ENCODE measurements at regions not wholly inside any gene's neighbourhood (a gene's known extent, or its start where the extent isn't known, plus 50 kb on each side); places are given as distances from the start of the nearest gene placed in this dataset.

DNA sequence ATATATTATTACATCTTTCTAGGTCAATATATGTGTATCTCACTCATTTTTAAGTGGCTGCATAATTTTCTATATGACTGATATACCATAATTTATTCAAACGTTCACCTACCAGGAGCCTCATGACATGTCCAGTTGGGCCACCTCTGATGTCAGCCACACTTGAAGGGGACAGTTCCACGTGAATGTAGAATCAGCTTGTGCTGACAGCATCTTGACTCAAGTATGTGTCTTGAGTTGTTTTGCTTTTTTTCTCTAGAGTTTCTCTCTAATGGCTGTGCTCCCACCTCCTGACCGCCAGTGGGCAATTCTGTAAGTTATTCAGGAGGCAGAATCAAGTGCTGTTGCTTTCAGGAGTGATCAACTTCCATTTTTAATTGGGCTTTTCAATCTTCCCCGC is 237.9 kb downstream of the NFKBIZ start:
- no peak for DNase-seq

DNA sequence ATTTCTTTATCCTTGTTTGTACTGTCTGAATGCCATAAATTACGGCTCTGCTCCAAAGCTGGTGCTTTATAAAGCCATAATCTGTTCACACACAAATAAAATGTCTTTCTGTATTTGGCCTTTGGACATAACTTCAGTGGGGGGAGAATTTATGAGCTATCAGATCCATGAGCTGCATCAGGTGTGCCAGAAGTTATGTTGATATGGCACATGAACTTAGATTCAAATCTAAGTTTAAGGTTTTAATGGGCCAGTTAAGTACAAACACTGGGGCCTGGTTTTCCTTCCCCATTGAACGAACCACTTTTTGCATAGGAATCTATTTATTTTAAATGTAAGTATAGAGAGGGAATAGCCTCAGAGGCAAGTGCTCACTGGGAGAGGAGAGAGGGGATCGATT is 239.9 kb downstream of the NFKBIZ start:
- DNase-seq, result no peak

DNA sequence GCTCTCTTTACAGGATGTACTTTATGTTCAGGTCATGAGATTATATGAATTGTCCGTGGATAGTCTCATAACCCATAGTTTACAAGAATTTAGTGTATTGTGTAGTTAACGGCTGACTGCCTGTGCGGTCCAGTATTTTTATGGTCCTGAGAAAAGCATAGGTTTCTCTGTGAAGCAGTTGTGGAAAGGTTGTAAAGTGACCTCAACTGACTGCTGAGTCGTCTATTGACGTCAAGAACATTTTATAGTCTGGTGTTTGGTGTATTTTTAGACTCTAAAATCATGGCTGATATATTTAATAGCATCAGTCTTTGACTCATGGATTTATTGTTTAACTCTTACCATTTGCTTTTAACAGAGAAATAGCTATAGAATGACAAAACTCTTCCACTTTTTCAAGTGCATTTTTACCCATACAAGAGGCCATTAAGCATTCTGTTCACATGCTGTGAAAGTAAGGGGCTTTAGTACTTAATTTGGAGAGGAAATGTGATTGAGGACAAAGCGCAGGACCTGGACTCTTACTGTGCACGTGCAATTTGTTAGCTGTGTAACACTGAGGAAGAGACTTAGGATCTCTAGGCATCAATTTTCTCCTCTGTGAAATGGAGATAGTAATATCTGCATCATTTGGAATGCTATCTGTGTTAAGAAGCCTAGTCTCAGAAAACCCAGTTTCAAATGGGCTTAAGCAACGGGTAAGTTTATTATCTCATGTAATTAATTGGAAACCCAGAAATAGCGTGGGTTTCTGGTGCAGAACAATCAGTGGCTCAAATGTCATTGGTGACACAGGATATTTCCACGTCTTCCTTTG is 240.8 kb downstream of the NFKBIZ start:
- DNase-seq, result no peak

DNA sequence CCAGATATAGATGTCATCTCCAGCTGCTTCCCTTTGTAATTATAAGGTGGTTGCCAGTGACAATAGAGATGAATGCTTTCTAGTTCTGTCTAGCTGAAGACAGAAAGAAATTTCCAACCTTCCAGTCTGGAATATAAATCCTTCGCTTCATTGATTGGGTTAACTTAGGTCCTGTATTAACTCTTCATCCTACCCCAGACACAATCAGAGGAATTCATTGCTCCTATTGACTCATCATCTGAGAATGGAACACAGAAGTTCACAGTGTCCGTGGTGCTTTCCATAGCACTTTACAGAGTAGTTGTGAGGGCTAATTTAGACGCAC is 241.4 kb downstream of the NFKBIZ start:
- DNase-seq, result no peak

DNA sequence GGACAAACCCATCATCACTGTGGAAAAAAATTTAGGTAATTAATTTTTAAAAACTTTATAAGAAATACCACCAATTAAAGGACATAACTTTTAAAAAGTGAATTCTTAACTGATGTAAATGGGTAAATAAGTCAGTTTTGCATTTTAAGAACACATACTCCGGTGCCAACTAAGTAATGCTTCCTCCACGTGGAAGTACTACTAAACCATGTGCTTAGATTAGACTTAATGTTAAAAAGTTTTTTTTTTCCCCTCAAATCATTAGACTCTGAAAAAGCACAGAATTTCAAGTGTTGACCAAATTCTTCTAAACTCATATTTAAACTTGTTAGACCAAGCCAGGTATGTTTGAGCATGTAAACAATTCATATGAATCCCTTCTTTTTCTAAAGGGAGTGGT is 242.0 kb downstream of the NFKBIZ start:
- no peak for DNase-seq

DNA sequence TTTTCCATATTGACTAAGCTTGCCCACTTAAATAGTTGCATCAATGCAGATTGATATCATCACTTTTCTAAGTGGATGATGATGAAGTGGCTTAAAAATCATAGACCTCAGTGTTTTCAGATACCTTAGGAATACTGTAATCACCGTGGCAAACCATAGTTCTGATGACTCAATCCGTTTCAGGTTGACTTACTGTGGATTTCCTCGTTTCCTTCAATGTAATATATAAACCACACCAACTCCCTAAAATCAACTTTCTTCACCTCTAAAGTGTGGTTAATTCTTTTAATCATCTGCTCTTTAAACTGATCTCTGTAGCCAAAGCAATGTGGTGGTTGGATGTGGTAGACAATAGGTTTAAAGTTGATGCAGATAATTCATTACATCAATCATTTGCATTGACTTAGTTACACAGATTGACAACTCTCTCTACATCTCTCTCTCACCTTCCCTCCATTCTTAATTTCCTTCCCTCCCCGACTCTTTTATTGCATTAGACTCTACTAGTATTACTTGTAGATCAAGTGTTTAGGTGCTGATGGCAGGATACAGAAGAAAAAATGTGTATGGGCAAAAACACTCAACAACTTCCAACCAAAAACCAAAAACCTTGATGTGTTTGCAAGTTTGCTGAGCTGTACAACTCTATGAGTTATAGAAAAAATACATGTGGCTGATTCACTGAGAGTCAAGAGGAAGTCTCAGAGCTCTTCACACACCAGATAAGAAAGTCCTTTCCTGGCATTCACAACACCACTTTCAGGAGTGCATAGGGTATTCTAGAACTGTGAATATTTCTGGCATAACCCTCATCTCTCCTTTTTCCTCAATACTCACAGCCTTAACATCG is 243.5 kb downstream of the NFKBIZ start:
- DNase-seq, result no peak

DNA sequence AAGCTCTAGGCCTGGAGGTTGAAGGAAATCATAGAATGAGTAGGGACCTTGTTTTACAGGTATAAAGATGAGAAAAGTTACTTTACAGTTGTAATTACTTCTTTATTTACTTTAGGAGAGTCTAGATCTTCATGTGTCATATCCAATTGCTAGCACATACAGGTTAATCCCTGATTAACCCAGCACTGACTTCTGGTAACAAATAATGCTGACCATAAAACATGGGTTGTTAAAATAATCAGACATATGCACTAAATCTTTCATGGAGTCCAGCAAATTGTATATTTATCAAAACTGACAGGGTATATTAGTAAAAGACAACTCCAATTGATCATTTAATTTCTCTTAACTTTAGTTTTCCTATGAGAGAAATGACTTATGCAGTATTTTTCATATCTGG is 245.2 kb downstream of the NFKBIZ start:
- DNase-seq, result no peak

DNA sequence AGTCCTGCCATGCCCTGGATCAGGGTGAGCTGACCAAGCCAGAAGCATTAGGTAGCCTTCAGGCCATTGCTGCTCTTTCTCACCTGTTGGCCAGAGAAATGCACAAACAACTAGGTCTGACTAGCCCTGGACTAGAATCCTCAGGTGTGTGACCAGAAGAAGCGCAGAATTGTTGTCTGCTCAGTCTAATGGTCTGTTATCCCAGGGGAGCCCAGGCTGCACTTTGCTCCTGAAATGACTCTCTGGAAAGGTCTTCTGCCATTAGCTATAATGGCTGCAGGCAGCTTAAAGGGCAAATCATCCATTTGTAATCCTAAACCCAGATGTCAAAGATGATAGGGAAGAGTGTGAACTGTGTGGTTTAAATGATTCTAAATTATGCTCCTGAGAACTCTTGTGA is 246.1 kb downstream of the NFKBIZ start:
- DNase-seq, result no peak

DNA sequence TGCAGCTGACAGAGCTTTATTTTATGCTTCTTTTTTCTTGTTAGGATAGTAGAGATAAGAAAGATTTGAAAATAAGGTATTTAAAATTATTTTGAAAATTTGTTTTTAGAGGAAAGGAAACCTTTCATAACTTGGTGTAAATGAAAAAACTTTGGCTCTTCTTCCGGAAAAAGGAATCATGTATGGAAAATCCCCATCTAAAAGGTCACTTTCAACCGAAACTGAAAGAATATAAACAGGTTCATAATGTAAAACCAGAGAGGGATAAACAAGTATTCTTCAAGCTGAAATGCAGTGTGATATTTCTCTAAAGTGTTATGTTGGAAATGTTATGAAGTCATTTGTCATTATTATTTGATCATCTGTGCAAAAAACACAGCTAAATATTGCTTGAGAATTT is 246.8 kb downstream of the NFKBIZ start:
- DNase-seq, result no peak

DNA sequence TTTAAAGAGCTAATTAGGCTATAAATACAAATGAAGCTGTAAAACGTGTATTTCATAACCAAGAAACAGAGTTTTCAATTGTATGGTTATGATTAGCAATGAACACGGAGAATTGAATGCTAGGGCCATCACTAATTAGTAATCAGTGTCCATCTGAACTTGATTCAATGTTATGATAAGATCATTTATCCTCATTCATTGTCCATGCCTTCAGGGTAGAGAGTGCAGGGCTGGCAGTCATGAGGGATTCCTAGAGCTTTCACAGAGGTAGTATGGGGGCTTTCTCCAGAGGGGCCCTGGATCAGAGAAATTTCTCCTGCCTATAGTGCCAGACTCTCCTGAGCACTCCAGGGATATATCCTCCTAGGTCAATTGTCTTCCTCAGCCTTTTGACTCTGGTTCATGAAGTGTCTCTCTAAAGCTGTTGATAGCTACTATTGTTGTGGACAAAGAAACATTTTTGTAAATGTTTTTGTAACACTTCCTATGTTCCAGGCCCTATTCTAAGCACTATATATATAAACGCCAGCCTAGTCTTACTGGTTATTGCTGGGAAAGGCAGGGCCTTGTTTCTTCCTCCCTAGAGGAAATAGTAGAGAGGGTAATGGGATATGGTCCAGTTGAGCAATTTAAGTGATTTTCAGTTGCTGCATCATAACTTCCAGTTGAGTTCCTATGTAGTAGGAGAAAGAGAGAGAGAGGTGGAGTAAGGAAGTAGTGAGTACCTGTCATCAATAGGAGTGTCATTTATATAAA is 249.0 kb downstream of the NFKBIZ start:
- DNase-seq, result no peak

DNA sequence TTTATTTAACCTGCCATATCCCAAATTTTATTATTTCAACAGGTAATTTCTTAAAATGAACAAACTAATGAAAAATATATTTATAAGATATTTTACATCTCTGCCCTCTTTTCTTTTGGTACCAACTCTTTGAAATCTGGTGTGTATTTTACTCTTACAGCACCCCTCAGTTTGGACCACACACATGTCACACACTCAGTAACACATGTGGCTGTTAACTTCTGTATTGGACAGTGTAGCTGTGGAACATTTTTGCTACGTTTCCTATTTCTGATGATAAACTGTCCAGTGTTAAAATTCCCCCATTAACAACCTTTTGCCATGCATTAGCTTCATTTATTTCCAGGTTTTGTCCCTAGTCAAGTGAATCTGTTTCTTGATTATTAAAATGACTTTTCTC is 250.6 kb downstream of the NFKBIZ start:
- no peak for DNase-seq

DNA sequence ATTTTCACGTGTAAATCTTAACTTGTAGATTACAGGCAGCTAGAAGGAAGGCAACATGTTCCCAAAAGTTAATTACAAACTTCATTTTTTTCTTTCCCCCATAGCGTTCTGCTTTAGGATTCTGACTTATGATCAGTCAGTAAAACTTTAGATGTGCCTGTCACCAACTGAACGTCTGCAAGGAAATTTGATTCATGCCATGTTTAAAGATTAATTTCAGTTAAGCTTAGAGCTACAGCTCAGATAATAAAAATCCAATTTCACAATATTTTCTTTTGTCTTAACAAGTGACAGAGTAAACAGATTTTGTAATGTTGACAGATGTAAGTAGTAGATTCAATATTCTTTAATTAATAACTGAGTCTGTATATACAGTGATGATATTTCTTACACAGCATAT is 253.1 kb downstream of the NFKBIZ start:
- DNase-seq, result no peak

DNA sequence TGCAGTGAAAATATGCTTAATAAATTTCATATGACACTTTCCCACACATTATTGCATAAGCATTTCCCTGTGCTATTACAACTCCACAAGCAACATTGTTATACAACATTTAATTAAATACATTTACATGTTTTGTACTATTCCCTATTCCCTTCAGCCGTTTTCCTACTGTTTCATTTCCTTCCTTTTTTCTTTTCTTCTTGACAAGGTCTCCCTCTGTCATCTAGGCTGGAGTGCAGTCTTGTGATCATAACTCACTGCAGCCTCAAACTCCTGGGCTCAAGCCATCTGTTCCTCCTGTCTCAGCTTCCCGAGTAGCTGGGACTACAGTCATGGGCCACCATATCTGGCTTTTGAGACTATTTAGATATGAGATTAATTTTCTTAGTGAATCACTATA is 254.7 kb downstream of the NFKBIZ start:
- no peak for DNase-seq

DNA sequence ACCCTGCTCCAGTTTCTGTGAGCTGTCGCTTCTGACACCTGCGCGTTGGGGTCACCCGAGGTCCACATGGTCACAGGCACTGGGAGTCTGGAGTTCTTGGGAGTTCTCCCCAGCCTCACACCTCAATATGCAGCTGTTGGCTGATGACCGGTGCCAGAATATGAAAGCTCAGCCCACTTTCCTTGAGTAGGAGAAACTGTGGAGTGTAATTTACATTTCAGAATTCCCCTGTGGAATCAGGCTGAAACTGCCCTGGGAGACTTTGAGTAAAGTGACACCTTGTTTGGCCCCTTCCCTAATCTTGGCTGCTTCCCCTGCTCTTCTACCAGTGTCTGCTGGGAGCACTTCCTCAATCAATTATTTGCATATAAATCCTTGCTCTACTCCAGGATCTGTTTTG is 255.9 kb downstream of the NFKBIZ start:
- DNase-seq, result no peak

DNA sequence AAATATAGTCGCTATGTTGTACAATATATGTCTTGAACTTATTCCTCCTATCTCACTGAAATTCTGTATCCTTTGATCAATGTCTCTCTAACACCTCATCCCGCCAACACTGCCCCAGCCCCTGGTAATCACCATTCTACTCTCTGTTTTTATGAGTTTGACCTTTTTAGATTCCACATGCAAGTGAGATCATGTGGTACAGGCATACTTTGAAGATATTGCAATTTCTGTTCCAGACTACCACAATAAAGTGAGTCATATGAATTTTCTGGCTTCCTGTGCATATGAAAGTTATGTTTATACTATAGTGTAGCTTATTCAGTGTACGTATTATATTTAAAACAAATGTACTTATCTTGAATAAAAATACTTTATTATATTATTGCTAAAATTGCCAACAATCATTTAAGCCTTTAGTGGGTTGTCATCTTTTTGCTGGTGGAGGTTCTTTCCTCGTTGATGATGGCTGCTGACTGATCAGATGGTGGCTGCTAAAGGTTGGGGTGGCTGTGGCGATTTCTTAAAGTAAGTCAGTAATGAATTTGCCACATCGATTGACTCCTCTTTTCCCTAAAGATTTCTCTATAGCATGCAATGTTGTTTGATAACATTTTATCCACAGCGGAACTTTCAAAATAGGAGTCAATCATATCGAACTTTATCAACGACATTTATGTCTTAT is 257.2 kb downstream of the NFKBIZ start:
- DNase-seq, result no peak

DNA sequence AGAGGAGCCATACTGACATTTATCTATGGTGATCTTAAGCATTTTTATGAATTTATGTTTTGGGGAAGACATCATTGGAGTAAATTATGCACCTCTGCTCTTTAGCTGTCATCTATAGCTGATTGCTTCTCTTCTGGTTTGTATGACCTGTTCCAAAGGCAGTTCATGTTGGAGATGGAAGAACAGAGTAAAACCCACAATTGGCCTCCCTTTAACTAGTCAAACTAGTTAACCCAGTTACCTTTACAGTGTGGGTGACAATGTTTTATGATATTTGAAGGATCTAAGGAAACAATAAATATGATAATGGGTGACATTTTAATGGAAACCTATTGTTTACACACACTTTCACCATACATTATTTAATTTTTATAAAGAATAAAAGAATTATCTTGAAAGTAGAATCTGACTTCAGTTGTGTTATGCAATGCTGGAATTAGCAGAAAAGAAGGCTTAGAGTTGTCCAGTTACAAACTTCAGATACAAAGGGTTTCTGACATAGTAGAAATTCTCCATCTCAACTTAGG is 263.5 kb downstream of the NFKBIZ start:
- DNase-seq, result no peak

DNA sequence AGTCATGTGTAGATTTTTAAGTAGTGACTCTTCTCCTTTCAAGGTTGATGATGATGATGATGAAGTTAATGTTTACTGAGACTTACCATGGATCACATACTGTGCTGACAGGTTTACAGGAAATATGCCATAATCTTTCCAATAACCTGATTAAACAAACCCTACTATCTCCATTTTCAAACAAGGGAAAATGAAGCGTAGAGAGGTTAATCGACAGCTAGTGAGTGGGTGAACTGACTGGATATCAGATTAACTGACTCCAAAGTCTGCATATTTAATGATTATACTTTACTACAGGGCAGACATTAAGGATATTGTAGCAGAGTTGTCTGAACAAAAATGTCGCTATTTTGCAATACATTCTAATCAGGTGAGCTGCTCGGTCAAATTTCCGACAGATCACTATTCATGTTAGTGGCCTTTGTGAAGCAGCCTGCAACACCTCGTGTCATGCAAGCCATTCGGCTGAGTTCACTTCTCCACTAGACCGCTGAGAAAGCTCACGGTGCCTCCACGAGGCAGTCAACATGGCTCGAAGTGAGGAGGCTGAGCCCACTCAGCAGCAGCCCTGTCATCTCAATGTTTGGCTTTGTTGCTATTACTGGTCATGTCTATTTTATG is 264.2 kb downstream of the NFKBIZ start:
- DNase-seq, result no peak

DNA sequence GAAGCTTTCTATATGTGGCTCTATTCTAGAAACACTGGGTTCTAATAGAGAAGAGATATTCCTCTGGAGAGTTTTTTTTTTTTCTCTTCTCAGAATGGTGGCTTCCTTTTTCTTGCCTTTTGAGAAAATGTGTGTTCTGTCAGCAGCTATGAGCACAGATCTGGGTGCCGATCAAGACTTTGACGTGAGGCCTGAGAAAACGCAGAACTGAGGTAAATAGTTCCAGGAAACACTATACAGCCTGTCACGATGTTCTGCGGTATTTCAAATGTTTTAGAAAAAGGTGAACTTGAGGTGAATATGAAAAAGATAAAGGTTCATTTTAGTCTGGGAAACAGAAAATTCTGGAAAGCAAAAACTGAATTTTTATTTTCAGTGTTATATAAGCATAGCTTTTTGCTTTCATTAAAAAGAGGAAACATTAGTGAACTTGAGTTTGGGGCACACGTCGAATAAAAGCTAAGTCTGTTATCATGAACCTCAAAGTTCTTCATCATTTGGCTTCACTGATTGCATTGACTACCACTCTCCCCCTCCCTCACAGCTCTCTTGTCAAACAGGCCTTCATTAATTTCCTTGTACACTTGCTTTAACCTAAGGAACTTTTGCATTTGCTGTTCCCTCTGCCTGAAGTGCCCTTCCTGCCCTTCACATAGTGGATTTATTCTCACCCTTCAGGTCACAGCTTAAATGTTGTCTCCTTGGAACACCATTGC is 265.1 kb downstream of the NFKBIZ start:
- no peak for DNase-seq

DNA sequence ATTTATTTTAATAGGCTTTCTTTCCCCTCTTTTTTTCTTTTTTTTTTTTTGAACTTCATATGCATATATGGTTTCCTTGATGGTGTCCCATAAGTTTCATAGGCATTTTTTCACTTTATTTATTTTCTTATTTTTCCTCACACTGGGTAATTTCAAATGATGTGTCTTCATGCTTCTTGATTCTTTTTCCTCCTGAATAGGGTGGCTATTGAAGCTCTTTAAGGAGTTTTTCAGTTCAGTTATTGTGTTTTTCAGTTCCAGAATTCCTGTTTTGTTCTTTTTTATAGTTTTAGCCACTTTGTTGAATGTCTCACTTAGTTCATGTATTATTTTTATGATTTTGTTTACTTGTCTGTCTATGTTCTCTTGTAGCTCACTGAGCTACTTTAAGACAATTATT is 273.2 kb downstream of the NFKBIZ start:
- no peak for DNase-seq

DNA sequence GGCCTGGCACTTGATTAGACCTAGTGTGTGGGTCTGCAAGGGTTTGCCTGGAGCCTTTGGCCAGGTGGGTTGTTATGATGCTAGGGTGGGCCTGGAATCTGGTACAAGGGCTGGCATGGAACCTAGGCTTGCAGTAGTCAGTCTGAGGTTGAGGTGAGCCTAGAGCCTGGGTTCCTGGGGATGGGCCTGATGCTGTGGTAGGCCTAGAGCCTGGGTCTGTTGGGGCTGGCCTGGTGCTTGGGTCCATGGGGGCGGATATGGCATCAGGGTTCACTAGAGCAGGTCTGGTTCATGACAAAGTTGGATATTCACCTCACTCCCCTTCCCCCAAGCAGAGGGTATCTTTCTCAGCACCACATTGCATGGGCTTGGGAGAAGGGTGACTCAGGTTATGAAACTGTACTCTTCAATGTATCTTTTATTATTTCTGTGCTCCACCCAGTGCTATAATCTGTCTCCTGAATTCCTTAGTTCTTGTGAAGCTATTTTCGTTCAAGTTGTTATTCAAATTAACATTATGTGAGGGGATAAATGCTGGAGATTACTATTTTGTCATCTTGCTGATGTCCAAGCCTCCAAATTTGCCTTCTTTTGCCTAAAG is 274.4 kb downstream of the NFKBIZ start:
- DNase-seq, result no peak

DNA sequence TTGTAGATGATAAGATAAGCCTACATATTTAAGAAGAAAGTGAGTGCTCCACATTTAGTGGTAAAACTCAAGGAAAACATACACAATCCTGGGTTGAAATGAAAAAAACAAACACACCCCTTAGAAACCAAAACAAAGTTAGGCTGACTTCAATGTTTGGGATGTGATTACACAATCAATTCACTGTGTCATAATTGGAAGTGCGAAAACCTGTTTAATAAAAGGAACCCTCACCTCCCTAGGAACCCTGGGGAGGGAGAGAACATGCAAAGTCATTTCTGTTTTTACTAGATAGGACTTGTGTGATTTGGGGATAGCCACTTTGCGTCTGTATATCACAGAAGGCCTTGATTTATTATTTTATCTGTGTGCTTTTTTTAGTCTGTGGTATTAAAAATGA is 275.0 kb downstream of the NFKBIZ start:
- no peak for DNase-seq
